Upper lobe of right lung (tissue), 1 donor: ENCODE measurements at regions not wholly inside any gene's neighbourhood (a gene's known extent, or its start where the extent isn't known, plus 50 kb on each side); places are given as distances from the start of the nearest gene placed in this dataset.

Experiments used
- ATAC-seq: fragments of 200-7000 bp; cut with Tn5 transposase; one replicate; pipeline ENCODE4 v1.9.1; 2020; ENCODE audit warnings: mild to moderate bottlenecking, moderate library complexity
- DNase-seq: peaks from one replicate; pipeline ENCODE4 v3.0.0-alpha.2; 2020
- H3K27ac ChIP-seq: fragments of 200-600 bp; one replicate; pipeline ENCODE4 v1.8.0; 2022
- H3K27me3 ChIP-seq: fragments of 200-600 bp; one replicate; pipeline ENCODE4 v1.8.0; 2022; ENCODE audit warnings: mild to moderate bottlenecking
- H3K36me3 ChIP-seq: fragments of 200-600 bp; one replicate; pipeline ENCODE4 v1.8.0; 2022
- H3K4me1 ChIP-seq: fragments of 200-600 bp; one replicate; pipeline ENCODE4 v1.8.0; 2022
- H3K4me3 ChIP-seq: fragments of 200-600 bp; one replicate; pipeline ENCODE4 v1.8.0; 2022; ENCODE audit warnings: mild to moderate bottlenecking
- H3K9me3 ChIP-seq: fragments of 200-600 bp; one replicate; pipeline ENCODE4 v1.8.0; 2022
- CTCF ChIP-seq: fragments of 200-600 bp; IDR thresholded peaks from one replicate; pipeline ENCODE4 v1.8.0; 2022; ENCODE audit warnings: antibody characterized with exemption
- intact Hi-C: fragments of 100-400 bp; cut with DNase I; formaldehyde crosslinking; loops from one replicate; pipeline ENCODE4 v1.11.0; 2022
- donor health status: DM: no; HTN: yes; CAD: no; lungs with severe emphysema.

GRCh38 chr4:132387060-132387459 is 762.0 kb upstream of the PCDH10 start:
- DNase-seq (no peak), ATAC-seq (no peak)
- no peaks in the 10 kb centered on the region for H3K36me3 ChIP-seq
- H3K4me3 ChIP-seq = no peak overlapping the region
- no peaks in the 10 kb centered on the region for H3K4me1 ChIP-seq
- H3K9me3 ChIP-seq = no peaks in the 10 kb centered on the region
- no peak for TF ChIP-seq CTCF
- H3K27me3 ChIP-seq = no peaks in the 10 kb centered on the region
- H3K27ac ChIP-seq = no peak overlapping the region
- intact Hi-C loops = no loop called here

DNA sequence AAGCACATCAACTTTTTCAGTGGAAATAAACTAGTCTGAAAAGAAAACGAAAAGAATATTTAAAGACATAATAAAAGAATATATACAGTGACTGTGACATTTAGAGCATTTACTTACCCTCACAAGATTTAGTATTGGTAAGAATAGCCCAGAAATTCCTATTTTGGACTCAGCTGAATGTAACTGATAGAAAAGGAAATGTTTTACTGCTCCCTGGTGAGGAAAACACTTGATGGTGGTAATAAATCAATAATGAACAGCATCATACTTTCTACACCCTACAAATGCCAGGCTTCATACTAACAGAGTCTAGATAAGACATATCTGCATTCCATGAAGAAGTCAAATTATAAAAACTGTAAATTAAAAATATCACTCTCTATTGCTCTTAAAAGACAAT is 753.5 kb upstream of the PCDH10 start:
- no peak for DNase-seq
- H3K9me3 ChIP-seq = no peaks in the 10 kb centered on the region
- intact Hi-C loops = no loop called here

GRCh38 chr4:132396636-132397035 is 752.5 kb upstream of the PCDH10 start:
- ATAC-seq (no peak), DNase-seq (no peak)
- H3K4me3 ChIP-seq = no peak overlapping the region
- H3K36me3 ChIP-seq = no peaks in the 10 kb centered on the region
- H3K9me3 ChIP-seq = no peaks in the 10 kb centered on the region
- H3K4me1 ChIP-seq = no peaks in the 10 kb centered on the region
- TF ChIP-seq CTCF = no peak
- intact Hi-C loops = no loop called here
- no peaks in the 10 kb centered on the region for H3K27me3 ChIP-seq
- no peak overlapping the region for H3K27ac ChIP-seq

More for the DNA sequence above, 753.5 kb upstream of the PCDH10 start:
- Histone ChIP-seq H3K36me3 (no peaks in the 10 kb centered on the region), H3K4me3 (no peak overlapping the region), H3K27ac (no peak overlapping the region), H3K27me3 (no peaks in the 10 kb centered on the region), H3K4me1 (no peaks in the 10 kb centered on the region)
- no peak for ATAC-seq
- TF ChIP-seq CTCF = no peak

- TF ChIP-seq CTCF = no peak
- no peak overlapping the region for H3K27ac ChIP-seq
- intact Hi-C loops = no loop called here
- no peaks in the 10 kb centered on the region for H3K4me1 ChIP-seq
- no peaks in the 10 kb centered on the region for H3K9me3 ChIP-seq
- H3K36me3 ChIP-seq = no peaks in the 10 kb centered on the region
- no peak for DNase-seq
- no peaks in the 10 kb centered on the region for H3K27me3 ChIP-seq
- no peak overlapping the region for H3K4me3 ChIP-seq
- ATAC-seq = no peak
Observed at GRCh38 chr4:132417220-132417619, 731.9 kb upstream of the PCDH10 start.

DNA sequence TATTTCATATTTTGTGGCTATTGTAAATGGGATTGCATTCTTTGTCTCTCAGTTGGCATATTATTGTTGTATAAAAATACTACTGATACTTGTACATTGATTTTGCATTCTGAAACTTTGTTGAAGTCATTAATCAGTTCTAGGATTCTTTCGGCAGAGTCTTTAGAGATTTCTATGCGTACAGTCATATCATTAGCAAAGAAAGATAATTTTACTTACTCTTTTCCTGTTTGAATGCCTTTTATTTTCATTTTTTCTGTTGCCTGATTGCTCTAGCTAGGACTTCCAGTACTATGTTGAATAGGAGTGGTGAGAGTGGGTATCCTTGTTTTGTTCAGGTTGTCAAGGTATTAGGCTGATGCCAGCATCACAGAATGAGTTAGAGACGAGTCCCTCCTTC is 722.0 kb upstream of the PCDH10 start:
- intact Hi-C loops = no loop called here
- no peaks in the 10 kb centered on the region for H3K36me3 ChIP-seq
- no peak overlapping the region for H3K27ac ChIP-seq
- no peaks in the 10 kb centered on the region for H3K4me1 ChIP-seq
- H3K4me3 ChIP-seq = no peak overlapping the region
- no peaks in the 10 kb centered on the region for H3K9me3 ChIP-seq
- no peaks in the 10 kb centered on the region for H3K27me3 ChIP-seq
- DNase-seq = no peak
- ATAC-seq = no peak
- TF ChIP-seq CTCF = no peak

DNA sequence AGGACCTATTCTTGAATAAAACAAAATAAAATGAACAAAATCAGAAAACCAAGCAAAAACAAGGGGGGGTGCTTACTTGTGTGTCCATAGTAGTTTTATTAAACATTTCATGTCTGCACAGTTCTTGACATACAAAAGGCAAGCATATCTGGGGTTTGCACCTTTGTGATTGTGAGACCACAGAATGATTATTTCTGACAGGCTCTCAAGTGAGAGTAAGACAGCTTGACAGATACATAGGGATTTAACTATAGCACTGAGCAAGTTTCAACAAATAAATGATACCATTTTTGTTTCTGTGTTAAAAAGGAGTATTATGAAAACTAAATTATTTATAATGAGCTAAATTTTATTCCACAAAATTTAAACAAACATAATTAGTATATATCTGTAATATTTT is 712.0 kb upstream of the PCDH10 start:
- Histone ChIP-seq H3K9me3 (no peaks in the 10 kb centered on the region), H3K36me3 (no peaks in the 10 kb centered on the region), H3K27ac (no peak overlapping the region), H3K27me3 (no peaks in the 10 kb centered on the region), H3K4me3 (no peak overlapping the region), H3K4me1 (no peaks in the 10 kb centered on the region)
- no peak for TF ChIP-seq CTCF
- intact Hi-C loops = no loop called here
- DNase-seq (no peak), ATAC-seq (no peak)
